ENCODE measurements at regions not wholly inside any gene's neighbourhood (a gene's known extent, or its start where the extent isn't known, plus 50 kb on each side); places are given as distances from the start of the nearest gene placed in this dataset.
A peak's percentile ranks its signal among the peaks of the same experiment; 100 is the strongest.
"Not testable (repeated sequence)": the region's sequence is repeated elsewhere in the genome, so short reads cannot be mapped to it uniquely, and the experiment has no call there.

- TF ChIP-seq CTCF (IDR thresholded peaks at IDR 0.05) (peak; percentile 83), ZFX (IDR thresholded peaks at IDR 0.05; ENCODE audit: borderline replicate concordance) (no peak)
- no peak overlapping the region for H3K27ac ChIP-seq
Measured at GRCh38 chr4:127479031-127479622, 153.6 kb upstream of the INTU start.

- no peak for TF ChIP-seq ZFX (IDR thresholded peaks at IDR 0.05; ENCODE audit: borderline replicate concordance)
Measured at GRCh38 chr4:127482049-127482448, 150.7 kb upstream of the INTU start.

GRCh38 chr4:127484117-127484516, 148.6 kb upstream of the INTU start:
- H3K27ac ChIP-seq: no peak overlapping the region
- TF ChIP-seq CTCF (IDR thresholded peaks at IDR 0.05) (no peak), ZFX (IDR thresholded peaks at IDR 0.05; ENCODE audit: borderline replicate concordance) (no peak)

More at GRCh38 chr4:127482049-127482448, 150.7 kb upstream of the INTU start:
- H3K27ac ChIP-seq: no peak overlapping the region

GRCh38 chr4:127486248-127486647, 146.5 kb upstream of the INTU start:
- TF ChIP-seq CTCF (IDR thresholded peaks at IDR 0.05) (no peak), ZFX (IDR thresholded peaks at IDR 0.05; ENCODE audit: borderline replicate concordance) (no peak)
- H3K27ac ChIP-seq: no peak overlapping the region

GRCh38 chr4:127491571-127491970, 141.2 kb upstream of the INTU start:
- no peak overlapping the region for H3K27ac ChIP-seq
- TF ChIP-seq ZFX (IDR thresholded peaks at IDR 0.05; ENCODE audit: borderline replicate concordance) (no peak), CTCF (IDR thresholded peaks at IDR 0.05) (no peak)

DNA sequence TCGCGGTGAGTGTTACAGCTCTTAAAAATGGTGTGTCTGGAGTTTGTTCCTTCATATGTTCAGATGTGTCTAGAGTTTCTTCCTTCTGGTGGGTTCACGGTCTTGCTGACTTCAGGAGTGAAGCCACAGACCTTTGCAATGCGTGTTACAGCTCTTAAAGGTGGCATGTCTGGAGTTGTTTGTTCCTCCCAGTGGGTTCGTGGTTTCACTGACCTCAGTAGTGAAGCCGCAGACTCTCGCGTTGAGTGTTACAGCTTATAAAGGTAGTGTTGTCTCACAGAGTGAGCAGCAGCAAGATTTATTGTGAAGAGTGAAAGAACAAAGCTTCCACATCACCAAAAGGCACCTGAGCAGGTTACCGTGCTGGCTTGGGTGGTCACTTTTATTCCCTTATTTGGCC, 135.9 kb upstream of the INTU start:
- not testable (repeated sequence) for H3K27ac ChIP-seq

DNA sequence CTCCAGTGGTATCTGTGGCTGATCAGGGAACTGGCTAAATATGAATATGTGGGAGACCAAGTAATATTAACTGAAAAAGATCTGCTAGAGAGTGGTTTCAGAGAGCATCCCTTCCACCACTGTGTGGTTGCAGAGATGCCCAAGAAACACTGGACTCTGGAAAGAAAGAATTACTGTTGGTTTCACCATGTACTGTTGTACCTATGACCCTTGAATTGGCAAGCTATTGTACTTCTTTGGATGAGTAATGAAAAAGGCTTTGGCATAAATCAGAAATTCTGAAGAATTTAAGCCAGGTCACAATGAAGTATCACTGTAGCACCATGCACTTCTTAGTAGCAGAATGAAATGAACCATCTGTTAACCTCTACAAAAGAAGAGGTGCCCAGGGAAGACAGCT, 134.4 kb upstream of the INTU start:
- TF ChIP-seq ZFX (IDR thresholded peaks at IDR 0.05; ENCODE audit: borderline replicate concordance) (no peak), CTCF (IDR thresholded peaks at IDR 0.05) (no peak)

DNA sequence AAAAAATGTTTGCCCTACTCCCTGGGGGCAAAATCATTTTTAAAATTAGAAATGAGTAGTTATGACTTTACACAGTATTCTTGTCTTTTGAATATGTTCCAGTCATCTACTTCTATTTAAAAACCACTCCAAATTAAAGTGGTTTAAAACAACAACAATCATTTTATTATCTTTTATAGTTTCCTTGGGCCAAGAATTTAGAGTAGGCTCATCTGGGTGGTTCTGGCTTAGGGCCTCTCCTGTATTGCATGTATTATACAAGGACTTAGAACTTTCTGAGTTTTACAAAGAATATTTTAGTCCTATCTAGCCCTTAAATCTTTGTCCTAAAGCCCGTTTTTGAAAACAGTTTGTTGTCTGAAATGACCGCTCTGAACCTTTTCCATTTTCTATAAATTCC, 132.5 kb upstream of the INTU start:
- no peak for TF ChIP-seq CTCF (IDR thresholded peaks at IDR 0.05)
- no peak for TF ChIP-seq ZFX (IDR thresholded peaks at IDR 0.05; ENCODE audit: borderline replicate concordance)
- no peak overlapping the region for H3K27ac ChIP-seq

More for the DNA sequence above, 134.4 kb upstream of the INTU start:
- H3K27ac ChIP-seq: no peak overlapping the region

Data from 22Rv1 (cell line).